ENCODE measurements at regions not wholly inside any gene's neighbourhood (a gene's known extent, or its start where the extent isn't known, plus 50 kb on each side); places are given as distances from the start of the nearest gene placed in this dataset.
"Not testable (repeated sequence)": the region's sequence is repeated elsewhere in the genome, so short reads cannot be mapped to it uniquely, and the experiment has no call there.

- no peak overlapping the region for H3K27ac ChIP-seq (ENCODE audit: low read length)
- H3K9me3 ChIP-seq (ENCODE audit: control insufficient read depth in 1 of 2, low read length in 2 of 2): no peaks in the 10 kb centered on the region
- no peak overlapping the region for H3K4me3 ChIP-seq (ENCODE audit: low read depth in 1 of 2, low read length in 2 of 2)
- no peaks in the 10 kb centered on the region for H3K36me3 ChIP-seq (ENCODE audit: control insufficient read depth in 1 of 2, insufficient read depth in 2 of 2, low read length in 2 of 2)
- H3K4me1 ChIP-seq (ENCODE audit: control insufficient read depth in 1 of 2, insufficient read depth in 2 of 2, low read length in 2 of 2): no peaks in the 10 kb centered on the region
- H3K27me3 ChIP-seq (ENCODE audit: low read depth, low read length): no peaks in the 10 kb centered on the region
Observed at GRCh38 chrX:63581906-63582305, 203.1 kb downstream of the ARHGEF9 start.

DNA sequence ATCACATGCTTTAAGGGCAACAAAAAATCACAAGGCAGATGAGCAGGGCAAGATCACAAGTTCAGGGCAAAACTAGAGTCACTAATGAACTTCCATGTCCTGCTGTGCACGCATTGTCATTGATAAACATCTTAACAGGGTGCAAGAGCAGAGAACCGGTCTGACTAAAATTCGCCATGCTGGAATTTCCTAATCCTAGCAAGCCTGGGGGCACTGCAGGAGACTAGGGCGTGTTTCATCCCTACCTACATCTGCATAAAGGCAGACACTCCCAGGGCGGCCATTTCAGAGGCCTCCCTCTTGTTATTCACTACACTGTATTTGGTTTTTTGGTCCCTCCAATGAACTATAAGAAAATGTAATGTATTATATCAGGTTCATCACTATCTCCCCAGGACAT is 203.6 kb downstream of the ARHGEF9 start:
- H3K4me1 ChIP-seq (ENCODE audit: control insufficient read depth in 1 of 2, insufficient read depth in 2 of 2, low read length in 2 of 2): no peaks in the 10 kb centered on the region
- H3K9me3 ChIP-seq (ENCODE audit: control insufficient read depth in 1 of 2, low read length in 2 of 2): no peaks in the 10 kb centered on the region
- no peaks in the 10 kb centered on the region for H3K36me3 ChIP-seq (ENCODE audit: control insufficient read depth in 1 of 2, insufficient read depth in 2 of 2, low read length in 2 of 2)
- H3K27me3 ChIP-seq (ENCODE audit: low read depth, low read length): no peaks in the 10 kb centered on the region
- no peak overlapping the region for H3K27ac ChIP-seq (ENCODE audit: low read length)
- H3K4me3 ChIP-seq (ENCODE audit: low read depth in 1 of 2, low read length in 2 of 2): no peak overlapping the region

GRCh38 chrX:63576533-63576932 is 208.5 kb downstream of the ARHGEF9 start:
- no peaks in the 10 kb centered on the region for H3K27me3 ChIP-seq (ENCODE audit: low read depth, low read length)

DNA sequence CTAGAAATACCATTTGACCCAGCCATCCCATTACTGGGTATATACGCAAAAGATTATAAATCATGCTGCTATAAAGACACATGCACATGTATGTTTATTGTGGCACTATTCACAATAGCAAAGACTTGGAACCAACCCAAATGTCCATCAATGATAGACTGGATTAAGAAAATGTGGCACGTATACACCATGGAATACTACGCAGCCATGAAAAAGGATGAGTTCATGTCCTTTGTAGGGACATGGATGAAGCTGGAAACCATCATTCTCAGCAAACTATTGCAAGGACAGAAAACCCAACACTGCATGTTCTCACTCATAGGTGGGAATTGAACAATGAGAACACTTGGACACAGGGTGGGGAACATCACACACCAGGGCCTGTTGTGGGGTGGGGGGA is 209.3 kb downstream of the ARHGEF9 start:
- not testable (repeated sequence) for H3K9me3 ChIP-seq (ENCODE audit: control insufficient read depth in 1 of 2, low read length in 2 of 2); H3K27ac ChIP-seq (ENCODE audit: low read length); H3K4me3 ChIP-seq (ENCODE audit: low read depth in 1 of 2, low read length in 2 of 2); H3K27me3 ChIP-seq (ENCODE audit: low read depth, low read length); H3K36me3 ChIP-seq (ENCODE audit: control insufficient read depth in 1 of 2, insufficient read depth in 2 of 2, low read length in 2 of 2); H3K4me1 ChIP-seq (ENCODE audit: control insufficient read depth in 1 of 2, insufficient read depth in 2 of 2, low read length in 2 of 2)

More at GRCh38 chrX:63576533-63576932, 208.5 kb downstream of the ARHGEF9 start:
- Histone ChIP-seq H3K9me3 (ENCODE audit: control insufficient read depth in 1 of 2, low read length in 2 of 2) (no peaks in the 10 kb centered on the region), H3K4me1 (ENCODE audit: control insufficient read depth in 1 of 2, insufficient read depth in 2 of 2, low read length in 2 of 2) (no peaks in the 10 kb centered on the region), H3K36me3 (ENCODE audit: control insufficient read depth in 1 of 2, insufficient read depth in 2 of 2, low read length in 2 of 2) (no peaks in the 10 kb centered on the region), H3K4me3 (ENCODE audit: low read depth in 1 of 2, low read length in 2 of 2) (no peak overlapping the region), H3K27ac (ENCODE audit: low read length) (no peak overlapping the region)

- Histone ChIP-seq H3K27me3 (ENCODE audit: low read depth, low read length) (no peaks in the 10 kb centered on the region), H3K36me3 (ENCODE audit: control insufficient read depth in 1 of 2, insufficient read depth in 2 of 2, low read length in 2 of 2) (no peaks in the 10 kb centered on the region), H3K27ac (ENCODE audit: low read length) (no peak overlapping the region), H3K4me3 (ENCODE audit: low read depth in 1 of 2, low read length in 2 of 2) (no peak overlapping the region), H3K9me3 (ENCODE audit: control insufficient read depth in 1 of 2, low read length in 2 of 2) (no peaks in the 10 kb centered on the region), H3K4me1 (ENCODE audit: control insufficient read depth in 1 of 2, insufficient read depth in 2 of 2, low read length in 2 of 2) (no peaks in the 10 kb centered on the region)
Observed at GRCh38 chrX:63566856-63567255, 215.7 kb upstream of the SPIN4 start.

GRCh38 chrX:63561425-63561824 is 210.3 kb upstream of the SPIN4 start:
- no peaks in the 10 kb centered on the region for H3K36me3 ChIP-seq (ENCODE audit: control insufficient read depth in 1 of 2, insufficient read depth in 2 of 2, low read length in 2 of 2)
- no peaks in the 10 kb centered on the region for H3K27me3 ChIP-seq (ENCODE audit: low read depth, low read length)
- no peaks in the 10 kb centered on the region for H3K9me3 ChIP-seq (ENCODE audit: control insufficient read depth in 1 of 2, low read length in 2 of 2)
- H3K27ac ChIP-seq (ENCODE audit: low read length): peak overlapping the region; percentile 86
- peak overlapping the region; percentile 79 to 90 for H3K4me3 ChIP-seq (ENCODE audit: low read depth in 1 of 2, low read length in 2 of 2)
- H3K4me1 ChIP-seq (ENCODE audit: control insufficient read depth in 1 of 2, insufficient read depth in 2 of 2, low read length in 2 of 2): peaks cover 0 to 3% of the 10 kb centered on the region in 2 donors

DNA sequence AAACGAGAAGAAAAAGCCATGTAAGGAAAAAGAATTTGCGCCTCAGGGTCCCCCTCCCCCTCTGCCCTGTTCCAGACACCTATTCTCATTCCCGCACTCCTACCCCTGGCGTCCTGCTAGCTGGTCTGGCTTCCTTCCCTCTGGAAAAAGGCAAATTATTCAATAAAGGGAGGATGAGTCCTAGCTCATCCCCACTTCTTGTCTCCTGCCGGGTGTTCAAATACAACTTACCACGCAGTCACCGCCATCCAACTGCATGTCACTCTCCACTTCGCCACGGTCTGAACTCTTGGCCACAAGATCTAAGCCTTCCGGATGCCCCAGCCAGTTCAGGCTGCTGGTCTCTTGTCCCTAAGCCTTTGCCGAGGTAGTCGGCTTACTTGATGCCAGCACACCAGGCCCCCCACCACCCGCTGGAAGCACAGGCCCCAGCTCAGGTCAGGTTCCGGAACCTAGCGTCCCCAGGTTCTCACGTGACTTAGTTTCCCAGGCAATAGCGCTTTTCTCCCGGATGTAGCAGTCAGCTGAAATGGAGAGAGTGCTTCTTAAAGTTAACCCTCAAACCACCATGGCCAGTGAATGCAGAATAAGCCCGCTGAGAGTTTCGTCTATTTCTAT is 209.6 kb upstream of the SPIN4 start:
- no peaks in the 10 kb centered on the region for H3K9me3 ChIP-seq (ENCODE audit: control insufficient read depth in 1 of 2, low read length in 2 of 2)
- peak overlapping the region; percentile 86 for H3K27ac ChIP-seq (ENCODE audit: low read length)
- H3K4me3 ChIP-seq (ENCODE audit: low read depth in 1 of 2, low read length in 2 of 2): peak overlapping the region; percentile 79 to 90
- no peaks in the 10 kb centered on the region for H3K36me3 ChIP-seq (ENCODE audit: control insufficient read depth in 1 of 2, insufficient read depth in 2 of 2, low read length in 2 of 2)
- no peaks in the 10 kb centered on the region for H3K27me3 ChIP-seq (ENCODE audit: low read depth, low read length)
- H3K4me1 ChIP-seq (ENCODE audit: control insufficient read depth in 1 of 2, insufficient read depth in 2 of 2, low read length in 2 of 2): peaks cover 0 to 3% of the 10 kb centered on the region in 2 donors

DNA sequence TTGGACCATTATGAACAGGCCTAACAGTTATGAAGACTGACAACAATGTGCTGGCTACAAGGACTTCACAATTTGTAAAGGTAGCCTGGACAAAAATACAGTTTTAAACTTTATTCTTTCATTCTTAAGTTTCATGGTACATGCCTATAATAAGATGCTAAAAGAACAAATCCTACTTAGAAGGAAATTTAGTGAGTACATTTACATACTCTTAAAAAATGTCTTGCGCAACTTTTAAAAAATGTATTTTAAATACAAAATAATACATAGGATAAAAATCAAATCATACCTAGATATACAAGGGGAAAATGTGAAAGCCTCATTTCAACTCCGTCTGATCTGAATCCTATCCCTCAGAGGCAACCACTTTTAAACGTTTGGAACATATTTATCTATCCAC is 200.7 kb upstream of the SPIN4 start:
- Histone ChIP-seq H3K27ac (ENCODE audit: low read length) (no peak overlapping the region), H3K36me3 (ENCODE audit: control insufficient read depth in 1 of 2, insufficient read depth in 2 of 2, low read length in 2 of 2) (no peaks in the 10 kb centered on the region), H3K4me1 (ENCODE audit: control insufficient read depth in 1 of 2, insufficient read depth in 2 of 2, low read length in 2 of 2) (no peaks in the 10 kb centered on the region), H3K4me3 (ENCODE audit: low read depth in 1 of 2, low read length in 2 of 2) (no peak overlapping the region), H3K9me3 (ENCODE audit: control insufficient read depth in 1 of 2, low read length in 2 of 2) (peaks cover 0 to 4% of the 10 kb centered on the region in 2 donors), H3K27me3 (ENCODE audit: low read depth, low read length) (no peaks in the 10 kb centered on the region)

DNA sequence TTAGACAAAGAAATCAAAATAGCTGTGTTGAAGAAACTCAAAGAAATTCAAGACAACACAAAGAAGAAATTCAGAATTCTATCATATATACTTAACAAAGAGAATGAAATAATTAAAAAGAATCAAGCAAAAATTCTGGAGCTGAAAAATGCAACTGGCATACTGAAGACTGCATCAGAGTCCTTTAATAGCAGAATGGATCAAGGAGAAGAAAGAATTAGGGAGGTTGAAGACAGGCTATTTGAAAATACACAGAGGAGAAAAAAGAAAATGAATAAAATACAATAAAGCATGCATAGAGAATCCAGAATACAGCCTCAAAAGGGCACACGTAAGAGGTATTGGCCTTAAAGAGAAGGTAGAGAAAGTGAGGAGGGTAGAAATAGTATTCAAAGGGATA is 179.5 kb upstream of the SPIN4 start:
- Histone ChIP-seq H3K27me3 (ENCODE audit: low read depth, low read length) (no peaks in the 10 kb centered on the region), H3K36me3 (ENCODE audit: control insufficient read depth in 1 of 2, insufficient read depth in 2 of 2, low read length in 2 of 2) (no peaks in the 10 kb centered on the region), H3K4me3 (ENCODE audit: low read depth in 1 of 2, low read length in 2 of 2) (no peak overlapping the region), H3K9me3 (ENCODE audit: control insufficient read depth in 1 of 2, low read length in 2 of 2) (peaks cover 0 to 2% of the 10 kb centered on the region in 2 donors), H3K4me1 (ENCODE audit: control insufficient read depth in 1 of 2, insufficient read depth in 2 of 2, low read length in 2 of 2) (no peaks in the 10 kb centered on the region), H3K27ac (ENCODE audit: low read length) (no peak overlapping the region)

DNA sequence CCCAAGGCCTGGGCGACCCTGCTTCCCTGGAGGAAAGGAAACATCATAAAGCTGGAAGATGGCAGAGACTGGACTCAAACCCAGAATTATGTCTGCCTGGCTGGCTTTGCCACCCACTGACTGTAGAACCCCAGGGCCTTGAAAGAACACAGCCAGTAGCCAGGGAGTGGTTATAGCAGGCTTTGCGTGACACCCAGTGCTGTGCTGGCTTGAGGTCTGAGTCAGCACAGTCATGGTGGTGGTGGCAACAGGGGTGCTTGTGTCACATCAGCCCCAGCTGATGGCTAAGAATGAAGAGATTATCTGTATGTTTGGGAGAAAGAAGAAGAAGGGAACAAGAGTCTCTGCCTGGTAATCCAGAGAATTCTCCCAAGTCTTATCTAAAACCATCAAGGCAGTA is 178.8 kb upstream of the SPIN4 start:
- Histone ChIP-seq H3K27ac (ENCODE audit: low read length) (no peak overlapping the region), H3K9me3 (ENCODE audit: control insufficient read depth in 1 of 2, low read length in 2 of 2) (peaks cover 0 to 2% of the 10 kb centered on the region in 2 donors), H3K4me3 (ENCODE audit: low read depth in 1 of 2, low read length in 2 of 2) (no peak overlapping the region), H3K4me1 (ENCODE audit: control insufficient read depth in 1 of 2, insufficient read depth in 2 of 2, low read length in 2 of 2) (no peaks in the 10 kb centered on the region), H3K36me3 (ENCODE audit: control insufficient read depth in 1 of 2, insufficient read depth in 2 of 2, low read length in 2 of 2) (no peaks in the 10 kb centered on the region), H3K27me3 (ENCODE audit: low read depth, low read length) (no peaks in the 10 kb centered on the region)

DNA sequence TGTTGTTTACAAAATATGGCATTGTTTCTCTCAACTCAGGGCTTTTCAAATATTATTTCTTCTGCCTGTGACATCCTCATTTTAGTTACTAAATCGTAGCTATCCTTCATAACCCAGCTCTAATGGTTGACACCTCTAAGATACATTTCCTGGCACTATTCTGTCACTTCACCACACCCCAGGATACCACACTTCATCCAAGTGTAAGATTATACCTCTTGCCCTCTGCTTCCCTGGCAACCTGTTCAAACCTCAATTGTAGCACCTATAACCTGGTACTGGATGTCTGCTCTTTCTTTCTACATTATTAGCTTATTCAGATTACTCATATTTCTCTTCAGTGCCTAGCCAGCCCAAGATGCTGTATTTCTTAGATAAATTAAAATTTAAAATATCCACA is 175.7 kb upstream of the SPIN4 start:
- peaks cover 0 to 2% of the 10 kb centered on the region in 2 donors for H3K9me3 ChIP-seq (ENCODE audit: control insufficient read depth in 1 of 2, low read length in 2 of 2)
- no peak overlapping the region for H3K27ac ChIP-seq (ENCODE audit: low read length)
- no peaks in the 10 kb centered on the region for H3K4me1 ChIP-seq (ENCODE audit: control insufficient read depth in 1 of 2, insufficient read depth in 2 of 2, low read length in 2 of 2)
- H3K27me3 ChIP-seq (ENCODE audit: low read depth, low read length): no peaks in the 10 kb centered on the region
- H3K4me3 ChIP-seq (ENCODE audit: low read depth in 1 of 2, low read length in 2 of 2): no peak overlapping the region
- no peaks in the 10 kb centered on the region for H3K36me3 ChIP-seq (ENCODE audit: control insufficient read depth in 1 of 2, insufficient read depth in 2 of 2, low read length in 2 of 2)

- no peaks in the 10 kb centered on the region for H3K36me3 ChIP-seq (ENCODE audit: control insufficient read depth in 1 of 2, insufficient read depth in 2 of 2, low read length in 2 of 2)
- no peaks in the 10 kb centered on the region for H3K27me3 ChIP-seq (ENCODE audit: low read depth, low read length)
- no peaks in the 10 kb centered on the region for H3K4me1 ChIP-seq (ENCODE audit: control insufficient read depth in 1 of 2, insufficient read depth in 2 of 2, low read length in 2 of 2)
- H3K9me3 ChIP-seq (ENCODE audit: control insufficient read depth in 1 of 2, low read length in 2 of 2): no peaks in the 10 kb centered on the region
- no peak overlapping the region for H3K27ac ChIP-seq (ENCODE audit: low read length)
- H3K4me3 ChIP-seq (ENCODE audit: low read depth in 1 of 2, low read length in 2 of 2): no peak overlapping the region
Observed at GRCh38 chrX:63525491-63525890, 174.4 kb upstream of the SPIN4 start.
